DND-41 (cell line): ENCODE measurements at regions not wholly inside any gene's neighbourhood (a gene's known extent, or its start where the extent isn't known, plus 50 kb on each side); places are given as distances from the start of the nearest gene placed in this dataset.

Experiments
- ATAC-seq: fragments of 200-7000 bp; cut with Tn5 transposase; 3 replicates; pipeline ENCODE4 v1.9.1; 2021; ENCODE audit warnings: low read depth; ENCODE audit not compliant: insufficient read depth
- DNase-seq: peaks from one replicate; pipeline ENCODE4 v3.0.0-alpha.2; 2020
- H2AFZ ChIP-seq: 2 replicates; pipeline ENCODE4 v1.6.0; 2012; ENCODE audit warnings: low read depth, low read length
- H3K27ac ChIP-seq: 2 replicates; pipeline ENCODE4 v1.5.1; 2012; ENCODE audit warnings: low read length, inconsistent platforms
- H3K27me3 ChIP-seq: fragments of 200-600 bp; sonication (generic); 2 replicates; pipeline ENCODE4 v1.6.0; 2012; ENCODE audit warnings: low read length, mild to moderate bottlenecking, inconsistent platforms; ENCODE audit not compliant: insufficient read depth, poor library complexity
- H3K36me3 ChIP-seq: 2 replicates; pipeline ENCODE4 v1.5.1; 2012; ENCODE audit warnings: low read length, inconsistent platforms; ENCODE audit not compliant: insufficient read depth
- H3K4me1 ChIP-seq: 2 replicates; pipeline ENCODE4 v1.5.1; 2012; ENCODE audit warnings: mild to moderate bottlenecking, low read length; ENCODE audit not compliant: insufficient read depth
- H3K4me2 ChIP-seq: 2 replicates; pipeline ENCODE4 v1.6.0; 2012; ENCODE audit warnings: mild to moderate bottlenecking, moderate library complexity, low read length, inconsistent platforms; ENCODE audit not compliant: insufficient read depth
- H3K4me3 ChIP-seq, 2 experiments: fragments of 200-600 bp in 1 of 2; shearing (Covaris generic) in 1 of 2; 2 replicates each; pipeline ENCODE4 v1.5.1; 2012 to 2016; ENCODE audit warnings: inconsistent platforms in 2 of 2, low read length in 2 of 2, mild to moderate bottlenecking in 2 of 2, low read depth in 1 of 2, moderate library complexity in 1 of 2
- H3K79me2 ChIP-seq: 2 replicates; pipeline ENCODE4 v1.6.0; 2012; ENCODE audit warnings: low read length, inconsistent platforms; ENCODE audit not compliant: insufficient read depth
- H3K9ac ChIP-seq: 2 replicates; pipeline ENCODE4 v1.6.0; 2012; ENCODE audit warnings: low read depth, mild to moderate bottlenecking, inconsistent platforms, low read length, moderate library complexity
- H3K9me3 ChIP-seq: 2 replicates; pipeline ENCODE4 v1.5.1; 2012; ENCODE audit warnings: low read length, moderate library complexity, mild to moderate bottlenecking, inconsistent platforms; ENCODE audit not compliant: insufficient read depth, severe bottlenecking
- H4K20me1 ChIP-seq: 2 replicates; pipeline ENCODE4 v1.6.0; 2012; ENCODE audit warnings: low read length; ENCODE audit not compliant: insufficient read depth
- EZH2 ChIP-seq: IDR thresholded peaks from 3 replicates; pipeline ENCODE4 v1.6.1; 2012; ENCODE audit warnings: borderline replicate concordance, low read depth, mild to moderate bottlenecking, moderate library complexity, low read length, inconsistent platforms; ENCODE audit not compliant: severe bottlenecking
- TF ChIP-seq, protein P1 (sequence below): IDR thresholded peaks from 2 replicates; pipeline ENCODE4 v1.5.1; 2012; ENCODE audit warnings: borderline replicate concordance, low read length, moderate library complexity, mild to moderate bottlenecking; ENCODE audit not compliant: poor library complexity, severe bottlenecking; ENCODE audit errors: extremely low read depth

DNA sequence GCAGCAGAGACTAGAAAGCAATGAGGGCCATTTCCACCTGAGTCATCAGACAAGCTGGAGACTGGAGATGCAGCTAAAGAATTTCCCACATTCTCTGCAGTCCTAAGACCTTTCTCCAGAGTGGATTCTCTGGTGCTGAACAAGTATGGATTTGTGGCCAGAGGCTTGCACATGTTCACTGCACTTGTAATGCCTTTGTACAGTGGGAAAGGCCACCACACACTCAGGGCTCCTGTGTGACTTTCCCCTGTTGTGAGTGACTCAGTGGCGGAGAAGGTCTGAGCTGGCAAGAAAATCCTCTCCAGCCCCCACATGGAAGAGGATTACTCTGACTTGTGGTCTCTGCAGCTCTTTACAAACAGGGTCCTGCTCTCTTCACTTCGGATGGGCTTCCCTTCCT lies 192.3 kb downstream of the C6orf118 start:
- Histone ChIP-seq H3K27ac (no peak overlapping the region), H4K20me1 (no peaks in the 10 kb centered on the region), H3K36me3 (no peaks in the 10 kb centered on the region), H3K4me3 (no peak overlapping the region), H3K27me3 (no peaks in the 10 kb centered on the region), H3K4me1 (no peaks in the 10 kb centered on the region), H3K79me2 (no peaks in the 10 kb centered on the region), H3K9ac (no peak overlapping the region), H3K9me3 (no peaks in the 10 kb centered on the region), H3K4me2 (no peak overlapping the region), H2AFZ (no peak overlapping the region)
- ATAC-seq = no peak
- TF ChIP-seq, protein P1, sequence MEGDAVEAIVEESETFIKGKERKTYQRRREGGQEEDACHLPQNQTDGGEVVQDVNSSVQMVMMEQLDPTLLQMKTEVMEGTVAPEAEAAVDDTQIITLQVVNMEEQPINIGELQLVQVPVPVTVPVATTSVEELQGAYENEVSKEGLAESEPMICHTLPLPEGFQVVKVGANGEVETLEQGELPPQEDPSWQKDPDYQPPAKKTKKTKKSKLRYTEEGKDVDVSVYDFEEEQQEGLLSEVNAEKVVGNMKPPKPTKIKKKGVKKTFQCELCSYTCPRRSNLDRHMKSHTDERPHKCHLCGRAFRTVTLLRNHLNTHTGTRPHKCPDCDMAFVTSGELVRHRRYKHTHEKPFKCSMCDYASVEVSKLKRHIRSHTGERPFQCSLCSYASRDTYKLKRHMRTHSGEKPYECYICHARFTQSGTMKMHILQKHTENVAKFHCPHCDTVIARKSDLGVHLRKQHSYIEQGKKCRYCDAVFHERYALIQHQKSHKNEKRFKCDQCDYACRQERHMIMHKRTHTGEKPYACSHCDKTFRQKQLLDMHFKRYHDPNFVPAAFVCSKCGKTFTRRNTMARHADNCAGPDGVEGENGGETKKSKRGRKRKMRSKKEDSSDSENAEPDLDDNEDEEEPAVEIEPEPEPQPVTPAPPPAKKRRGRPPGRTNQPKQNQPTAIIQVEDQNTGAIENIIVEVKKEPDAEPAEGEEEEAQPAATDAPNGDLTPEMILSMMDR = no peak
- no peak for TF ChIP-seq EZH2
- no peak for DNase-seq

- Histone ChIP-seq H3K4me3 (no peak overlapping the region), H3K4me2 (no peak overlapping the region), H3K27ac (no peak overlapping the region), H3K9ac (no peak overlapping the region), H3K36me3 (no peaks in the 10 kb centered on the region), H3K4me1 (no peaks in the 10 kb centered on the region), H3K27me3 (no peaks in the 10 kb centered on the region), H3K9me3 (no peaks in the 10 kb centered on the region), H4K20me1 (no peaks in the 10 kb centered on the region), H2AFZ (no peak overlapping the region), H3K79me2 (no peaks in the 10 kb centered on the region)
- DNase-seq = no peak
- no peak for ATAC-seq
- TF ChIP-seq, protein P1 = no peak
- TF ChIP-seq EZH2 = no peak
These were observed 198.5 kb downstream of the C6orf118 start for GRCh38 chr6:165110860-165111259.

GRCh38 chr6:165109011-165109410 lies 200.4 kb downstream of the C6orf118 start:
- no peaks in the 10 kb centered on the region for H3K4me1 ChIP-seq
- no peaks in the 10 kb centered on the region for H3K36me3 ChIP-seq
- no peak overlapping the region for H3K27ac ChIP-seq
- no peak overlapping the region for H2AFZ ChIP-seq
- TF ChIP-seq EZH2 = no peak
- TF ChIP-seq, protein P1 = no peak
- H3K27me3 ChIP-seq = no peaks in the 10 kb centered on the region
- no peak overlapping the region for H3K9ac ChIP-seq
- no peaks in the 10 kb centered on the region for H4K20me1 ChIP-seq
- no peaks in the 10 kb centered on the region for H3K79me2 ChIP-seq
- no peak for DNase-seq
- ATAC-seq = no peak
- H3K4me2 ChIP-seq = no peak overlapping the region
- no peaks in the 10 kb centered on the region for H3K9me3 ChIP-seq
- no peak overlapping the region for H3K4me3 ChIP-seq

GRCh38 chr6:165106261-165106660 lies 203.1 kb downstream of the C6orf118 start:
- DNase-seq = no peak
- H3K79me2 ChIP-seq = no peaks in the 10 kb centered on the region
- H3K9me3 ChIP-seq = peaks cover 2% of the 10 kb centered on the region
- TF ChIP-seq, protein P1 = no peak
- TF ChIP-seq EZH2 = no peak
- no peak overlapping the region for H3K4me3 ChIP-seq
- H3K4me1 ChIP-seq = no peaks in the 10 kb centered on the region
- ATAC-seq = no peak
- no peak overlapping the region for H2AFZ ChIP-seq
- no peak overlapping the region for H3K27ac ChIP-seq
- no peak overlapping the region for H3K4me2 ChIP-seq
- H3K9ac ChIP-seq = no peak overlapping the region
- H3K27me3 ChIP-seq = no peaks in the 10 kb centered on the region
- H4K20me1 ChIP-seq = no peaks in the 10 kb centered on the region
- H3K36me3 ChIP-seq = no peaks in the 10 kb centered on the region
